H1 (cell line): ENCODE measurements at regions not wholly inside any gene's neighbourhood (a gene's known extent, or its start where the extent isn't known, plus 50 kb on each side); places are given as distances from the start of the nearest gene placed in this dataset.

Experiments
- CTCF ChIA-PET: fragments of 300-600 bp; sonication (Branson Sonifier 250); formaldehyde crosslinking; loops from one replicate; lab custom pipeline; 2021; ENCODE audit not compliant: partially characterized antibody; lab: Charles Lee
- POLR2A ChIA-PET: fragments of 300-600 bp; sonication (Branson Sonifier 250); formaldehyde crosslinking; loops from one replicate; lab custom pipeline; 2021; ENCODE audit warnings: inconsistent platforms; ENCODE audit not compliant: partially characterized antibody; lab: Charles Lee
- DNase-seq, 2 experiments: peaks; one replicate each; pipeline versions ENCODE4 v3.0.0 to v3.0.0-alpha.2; 2010 to 2022; ENCODE audit warnings: low spot score in 2 of 2, low read depth in 1 of 2, mixed read lengths in 1 of 2
- FAIRE-seq: peaks from 2 replicates; lab custom pipeline; 2011; peaks lifted over from hg19 to GRCh38; lab: Jason Lieb, UNC
- H2AFZ ChIP-seq: 2 replicates; pipeline ENCODE4 v1.8.1; 2012; ENCODE audit warnings: low read length, inconsistent platforms
- H2AK5ac ChIP-seq: 2 replicates; pipeline ENCODE4 v1.6.1; 2013; ENCODE audit warnings: low read depth, low read length
- H2BK120ac ChIP-seq: replicated peaks from 2 replicates; pipeline ENCODE3; 2013; ENCODE audit warnings: low read depth, low read length, inconsistent platforms
- H2BK12ac ChIP-seq: 2 replicates; pipeline ENCODE4 v1.6.1; 2013; ENCODE audit warnings: low read depth, low read length
- H2BK15ac ChIP-seq: 2 replicates; pipeline ENCODE4 v1.6.1; 2013; ENCODE audit warnings: low read length
- H2BK20ac ChIP-seq: 2 replicates; pipeline ENCODE4 v1.6.1; 2013; ENCODE audit warnings: low read length
- H2BK5ac ChIP-seq: 2 replicates; pipeline ENCODE4 v1.6.1; 2013; ENCODE audit warnings: low read depth, low read length
- H3K14ac ChIP-seq: 2 replicates; pipeline ENCODE4 v1.6.1; 2013; ENCODE audit warnings: inconsistent platforms; ENCODE audit not compliant: insufficient read length
- H3K18ac ChIP-seq: 2 replicates; pipeline ENCODE4 v1.6.1; 2013; ENCODE audit warnings: low read length; ENCODE audit errors: extremely low read depth
- H3K23ac ChIP-seq: 2 replicates; pipeline ENCODE4 v1.6.1; 2013; ENCODE audit warnings: inconsistent platforms; ENCODE audit not compliant: insufficient read length
- H3K23me2 ChIP-seq: 2 replicates; pipeline ENCODE4 v1.6.1; 2013; ENCODE audit warnings: low read depth, low read length
- H3K27ac ChIP-seq: 2 replicates; pipeline ENCODE4 v1.6.1; 2011; ENCODE audit warnings: low read depth, low read length, inconsistent platforms
- H3K27me3 ChIP-seq, 4 experiments: replicated peaks in 1 of 4; 1 replicate in 1 of 4; 2 replicates in 3 of 4; pipeline versions ENCODE4 v1.6.1 to v1.8.1; 2011 to 2013; ENCODE audit warnings: low read length in 3 of 4, mild to moderate bottlenecking in 3 of 4, inconsistent platforms in 2 of 4, mixed read lengths in 2 of 4, moderate library complexity in 1 of 4; ENCODE audit not compliant: control insufficient read depth in 3 of 4, insufficient read depth in 3 of 4; ENCODE audit errors: extremely low read depth in 1 of 4
- H3K36me3 ChIP-seq, 4 experiments: 2 replicates each; pipeline versions ENCODE4 v1.6.1 to v1.8.1; 2011 to 2013; ENCODE audit warnings: mild to moderate bottlenecking in 4 of 4, low read length in 3 of 4, moderate library complexity in 2 of 4, control low read depth in 1 of 4, inconsistent platforms in 1 of 4; ENCODE audit not compliant: insufficient read depth in 4 of 4, control insufficient read depth in 2 of 4
- H3K4ac ChIP-seq: replicated peaks from 2 replicates; pipeline ENCODE3; 2013; ENCODE audit warnings: low read length, low read depth, mixed read lengths, inconsistent platforms; ENCODE audit not compliant: insufficient read length
- H3K4me1 ChIP-seq, 4 experiments: replicated peaks in 1 of 4; 1 replicate in 1 of 4; 2 replicates in 3 of 4; pipeline versions ENCODE4 v1.6.1 to v1.8.1; 2011 to 2013; ENCODE audit warnings: low read length in 3 of 4, inconsistent platforms in 2 of 4, mixed read lengths in 1 of 4; ENCODE audit not compliant: insufficient read depth in 4 of 4, control insufficient read depth in 3 of 4
- H3K4me2 ChIP-seq, 2 experiments: 2 replicates each; pipeline versions ENCODE4 v1.6.1 to v1.8.1; 2011 to 2013; ENCODE audit warnings: low read depth in 2 of 2, low read length in 2 of 2, control low read depth in 1 of 2, inconsistent platforms in 1 of 2, mild to moderate bottlenecking in 1 of 2; ENCODE audit not compliant: insufficient read depth in 1 of 2
- H3K4me3 ChIP-seq, 4 experiments: fragments of 200-600, 300-600 bp in 1 of 4; sonication (generic), shearing (Covaris generic), sonication (Bioruptor Twin) in 1 of 4; 2 replicates each; pipeline versions ENCODE4 v1.5.1 to v1.8.1; 2011 to 2016; ENCODE audit warnings: low read length in 4 of 4, low read depth in 3 of 4, control low read depth in 2 of 4, inconsistent platforms in 2 of 4, mild to moderate bottlenecking in 2 of 4, mixed read lengths in 1 of 4, moderate library complexity in 1 of 4; ENCODE audit not compliant: insufficient read depth in 2 of 4; ENCODE audit errors: extremely low read depth in 1 of 4
- H3K56ac ChIP-seq: replicated peaks from 2 replicates; pipeline ENCODE3; 2013; ENCODE audit warnings: low read depth, mild to moderate bottlenecking, mixed read lengths, low read length, inconsistent platforms; ENCODE audit not compliant: insufficient read length
- H3K79me1 ChIP-seq: 2 replicates; pipeline ENCODE4 v1.6.1; 2013; ENCODE audit warnings: low read depth, low read length, control low read depth
- H3K79me2 ChIP-seq, 2 experiments: 2 replicates each; pipeline versions ENCODE4 v1.6.1 to v1.8.1; 2012 to 2013; ENCODE audit warnings: low read length in 2 of 2, mild to moderate bottlenecking in 2 of 2, inconsistent platforms in 1 of 2; ENCODE audit not compliant: insufficient read depth in 2 of 2, control insufficient read depth in 1 of 2
- H3K9ac ChIP-seq, 4 experiments: replicated peaks in 1 of 4; 1 replicate in 1 of 4; 2 replicates in 3 of 4; pipeline versions ENCODE4 v1.6.1 to v1.8.1; 2011 to 2013; ENCODE audit warnings: low read depth in 3 of 4, low read length in 3 of 4, control low read depth in 2 of 4, mild to moderate bottlenecking in 2 of 4, moderate library complexity in 2 of 4, inconsistent platforms in 1 of 4; ENCODE audit errors: extremely low read depth in 1 of 4
- H3K9me3 ChIP-seq, 2 experiments: 2 replicates each; pipeline versions ENCODE4 v1.6.1 to v1.8.1; 2012 to 2013; ENCODE audit warnings: mild to moderate bottlenecking in 2 of 2, moderate library complexity in 2 of 2, control low read depth in 1 of 2, inconsistent platforms in 1 of 2, low read depth in 1 of 2, low read length in 1 of 2, mixed read lengths in 1 of 2; ENCODE audit not compliant: insufficient read depth in 2 of 2
- H4K20me1 ChIP-seq, 2 experiments: replicated peaks in 1 of 2; 2 replicates each; pipeline versions ENCODE3 to v1.8.1; 2011 to 2013; ENCODE audit warnings: inconsistent platforms in 2 of 2, low read length in 2 of 2, mild to moderate bottlenecking in 1 of 2; ENCODE audit not compliant: insufficient read depth in 2 of 2, control insufficient read depth in 1 of 2
- H4K5ac ChIP-seq: 2 replicates; pipeline ENCODE4 v1.6.1; 2013; ENCODE audit warnings: low read length, low read depth, mixed read lengths, inconsistent platforms; ENCODE audit not compliant: insufficient read length
- H4K8ac ChIP-seq: 2 replicates; pipeline ENCODE4 v1.8.0; 2013; ENCODE audit warnings: mild to moderate bottlenecking, moderate library complexity, low read length, inconsistent platforms; ENCODE audit not compliant: insufficient read depth; ENCODE audit errors: extremely low read depth
- H4K91ac ChIP-seq: replicated peaks from 2 replicates; pipeline ENCODE3; 2013; ENCODE audit warnings: low read length, mixed read lengths, inconsistent platforms; ENCODE audit not compliant: insufficient read length
- CEBPB ChIP-seq: IDR thresholded peaks from 2 replicates; pipeline ENCODE4 v1.6.1; 2012; ENCODE audit warnings: low read depth, low read length
- MAFK ChIP-seq: IDR thresholded peaks from 2 replicates; pipeline ENCODE4 v1.6.1; 2012; ENCODE audit warnings: low read depth, mild to moderate bottlenecking, improper control_type of control experiment, low read length
- POU5F1 ChIP-seq: IDR thresholded peaks from 2 replicates; pipeline ENCODE4 v1.6.1; 2011; ENCODE audit warnings: low read depth, mild to moderate bottlenecking, low read length, moderate library complexity
- WGBS, 2 experiments: shearing (Covaris generic) in 1 of 2; methylation state at CpG; one replicate each; pipeline versions ENCODE4 v1.1.6 to v1.1.7; 2013 to 2015; ENCODE audit warnings: low lambda C conversion rate in 2 of 2, mixed read lengths in 2 of 2, inconsistent platforms in 1 of 2, low coverage in 1 of 2, missing lambda C conversion rate in 1 of 2; ENCODE audit not compliant: insufficient replicate concordance in 2 of 2, insufficient coverage in 1 of 2, insufficient read length in 1 of 2; ENCODE audit errors: extremely low coverage in 1 of 2, missing lambda C conversion rate in 1 of 2; 5-methylcytosine and 5-hydroxymethylcytosine counted together

DNA sequence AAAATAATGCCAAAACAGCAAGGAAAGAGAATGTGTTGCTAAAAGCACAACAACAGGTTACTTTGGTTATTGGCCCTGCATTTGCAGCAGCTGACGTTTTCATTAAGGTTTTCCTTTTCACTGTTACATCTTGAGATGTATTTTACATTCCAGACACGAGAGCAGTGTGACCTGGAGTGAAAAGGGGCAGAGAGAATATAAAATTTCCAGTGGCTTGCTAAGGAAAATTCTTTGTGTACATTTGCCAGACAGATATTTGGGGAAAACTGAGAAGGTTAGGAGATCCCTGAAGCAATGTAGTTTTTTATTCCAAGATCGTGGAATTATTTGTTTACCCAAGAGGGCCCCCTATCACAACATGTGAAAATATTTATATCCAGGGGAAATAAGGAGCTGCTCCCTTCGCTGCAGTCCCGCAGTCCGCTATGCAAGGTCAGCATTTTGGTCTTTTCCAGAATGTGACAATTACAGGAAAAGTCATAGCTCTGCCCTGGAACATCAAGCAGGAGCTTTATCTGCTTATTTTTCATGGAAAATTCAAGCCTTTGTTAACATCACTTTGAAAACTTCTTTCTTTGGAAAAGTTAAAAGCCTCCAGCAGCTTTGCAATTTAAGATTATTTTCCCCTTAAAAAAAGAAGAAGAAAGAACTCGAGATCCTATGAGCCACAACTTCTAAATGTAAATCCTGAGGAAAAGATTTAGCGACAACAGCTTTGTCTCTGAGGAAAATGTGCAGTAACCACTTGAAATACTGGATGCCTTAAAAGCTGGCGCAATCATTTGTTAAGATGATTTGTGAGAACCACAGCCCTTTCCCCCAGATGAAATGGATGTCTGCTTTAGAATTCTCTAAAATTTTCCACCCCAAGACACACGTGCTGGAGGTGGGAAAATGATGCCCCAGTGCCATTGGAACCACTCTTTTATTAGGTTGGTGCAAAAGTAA is 256.4 kb upstream of the TPM1 start:
- Histone ChIP-seq H2AFZ (no peak overlapping the region), H4K91ac (no peak overlapping the region), H4K5ac (no peak overlapping the region), H3K4ac (no peak overlapping the region), H3K9me3 (no peaks in the 10 kb centered on the region), H3K27ac (no peak overlapping the region), H3K4me3 (no peak overlapping the region), H4K8ac (no peak overlapping the region), H3K23me2 (no peaks in the 10 kb centered on the region), H2BK15ac (no peak overlapping the region), H3K56ac (no peak overlapping the region), H3K18ac (no peak overlapping the region), H3K27me3 (no peaks in the 10 kb centered on the region), H3K36me3 (no peaks in the 10 kb centered on the region; a peak in 1 of 8 replicates), H2BK20ac (no peak overlapping the region), H2BK5ac (no peak overlapping the region), H2AK5ac (no peak overlapping the region), H3K79me2 (no peaks in the 10 kb centered on the region), H3K14ac (no peak overlapping the region), H4K20me1 (peaks cover 0 to 2% of the 10 kb centered on the region in 2 experiments), H3K4me1 (peaks cover 0 to 5% (median 3%) of the 10 kb centered on the region in 4 experiments; a peak in 5 of 7 replicates), H2BK120ac (no peak overlapping the region), H2BK12ac (no peak overlapping the region), H3K79me1 (no peaks in the 10 kb centered on the region), H3K23ac (no peak overlapping the region), H3K4me2 (no peak overlapping the region)
- 81% methylated on average over 10 of the region's 10 CpGs; no CpG with 5 or more reads in 1 of the 2 experiments for WGBS, 2 experiments
- POLR2A ChIA-PET, result interaction anchor here (0.8 kb wide), 1 partner anchor 259 kb away, joined by 3 read pairs; no protein-coding TSS in a partner anchor
- FAIRE-seq, result no peak
- DNase-seq, result no peak
- CTCF ChIA-PET, result interaction anchor here (0.7 to 1.6 kb wide), 5 partner anchors 13 to 394 kb away, joined by 3 to 6 read pairs (median 3); no protein-coding TSS in a partner anchor
- TF ChIP-seq POU5F1, result no peak
- TF ChIP-seq MAFK, result peak; percentile 71
- TF ChIP-seq CEBPB, result no peak
- TF ChIP-seq, all 59 proteins: peak for 1
- no peak overlapping the region for H3K9ac ChIP-seq
